NCI-H2196 (cell line): ENCODE measurements at regions not wholly inside any gene's neighbourhood (a gene's known extent, or its start where the extent isn't known, plus 50 kb on each side); places are given as distances from the start of the nearest gene placed in this dataset.

Source experiments
- DNase-seq: peaks from one replicate; lab custom pipeline; 2025; ENCODE audit not compliant: unreplicated experiment; lab: John Stamatoyannopoulos, UW

DNA sequence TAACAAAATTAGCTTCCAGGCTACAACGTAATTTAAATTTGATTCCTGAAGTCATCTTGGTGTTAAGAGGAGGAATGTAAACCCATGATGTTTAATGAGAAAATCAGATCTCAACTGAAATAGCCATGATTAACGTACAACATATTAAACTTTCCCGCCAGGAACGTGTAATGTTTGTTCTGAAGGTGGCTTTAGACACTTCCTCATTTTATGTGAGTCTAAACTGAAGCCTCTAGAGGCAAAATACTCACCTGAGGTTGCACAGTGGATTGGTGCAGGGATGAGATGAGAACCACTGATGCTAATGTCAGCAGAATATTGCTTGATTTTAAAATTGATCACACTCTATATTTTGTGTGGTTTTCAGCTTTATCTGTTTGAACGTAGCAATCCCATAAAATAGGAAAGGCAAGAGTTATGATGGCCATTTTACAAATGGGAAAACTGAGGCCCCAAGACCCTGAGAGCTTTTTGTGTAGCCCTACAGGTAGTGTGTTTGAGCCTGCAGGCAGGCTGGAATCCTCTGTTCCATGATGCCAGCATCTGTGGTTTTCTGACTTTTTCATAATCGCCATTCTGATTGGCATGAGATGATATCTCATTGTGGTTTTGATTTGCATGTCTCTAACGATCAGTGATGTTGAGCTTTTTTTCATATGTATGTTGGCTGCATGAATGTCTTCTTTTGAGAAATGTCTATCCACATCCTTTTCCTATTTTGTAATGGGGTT lies 243.7 kb upstream of the BMPER start:
- DNase-seq, result no peak

DNA sequence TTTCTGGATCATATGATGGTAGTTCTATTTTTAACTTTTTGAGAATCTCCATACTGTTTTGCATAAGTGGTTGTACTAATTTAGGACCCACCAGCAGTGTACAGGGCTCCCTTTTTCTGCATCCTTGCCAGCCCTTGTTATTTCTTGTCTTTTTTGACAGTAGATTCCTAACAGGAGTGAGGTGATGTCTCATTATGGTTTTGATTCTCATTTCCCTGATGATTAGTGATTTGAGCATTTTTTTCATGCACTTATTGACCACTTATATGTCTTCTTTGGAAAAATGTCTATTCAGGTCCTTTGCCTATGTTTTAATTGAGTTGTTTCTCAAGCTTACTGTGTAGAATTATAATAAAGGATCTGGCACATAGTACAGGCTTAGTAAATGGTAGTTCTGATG lies 238.8 kb upstream of the BMPER start:
- DNase-seq, result no peak

DNA sequence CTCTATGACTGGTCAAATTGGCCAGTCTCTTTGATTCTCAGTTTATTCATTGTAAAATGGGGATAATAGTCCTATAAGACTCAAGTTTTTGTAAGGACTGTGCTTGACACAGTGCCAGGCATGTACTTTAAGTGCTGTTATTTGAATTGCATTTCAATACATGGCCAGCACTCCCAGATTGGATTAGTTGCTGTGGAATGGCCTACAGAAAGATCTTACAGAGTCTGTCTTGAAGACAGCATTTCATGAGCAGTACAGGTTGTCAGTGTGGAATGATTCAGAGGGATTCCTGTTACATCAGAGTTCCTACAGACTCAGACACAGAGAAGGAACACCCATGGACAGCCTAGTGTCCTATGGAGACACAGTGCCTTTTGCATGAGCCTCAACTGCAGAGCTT lies 238.1 kb upstream of the BMPER start:
- no peak for DNase-seq

GRCh38 chr7:33669251-33669670 lies 236.1 kb upstream of the BMPER start:
- DNase-seq, result peak; percentile 30

- DNase-seq, result no peak
These were observed 233.6 kb upstream of the BMPER start for GRCh38 chr7:33671531-33672262.

DNA sequence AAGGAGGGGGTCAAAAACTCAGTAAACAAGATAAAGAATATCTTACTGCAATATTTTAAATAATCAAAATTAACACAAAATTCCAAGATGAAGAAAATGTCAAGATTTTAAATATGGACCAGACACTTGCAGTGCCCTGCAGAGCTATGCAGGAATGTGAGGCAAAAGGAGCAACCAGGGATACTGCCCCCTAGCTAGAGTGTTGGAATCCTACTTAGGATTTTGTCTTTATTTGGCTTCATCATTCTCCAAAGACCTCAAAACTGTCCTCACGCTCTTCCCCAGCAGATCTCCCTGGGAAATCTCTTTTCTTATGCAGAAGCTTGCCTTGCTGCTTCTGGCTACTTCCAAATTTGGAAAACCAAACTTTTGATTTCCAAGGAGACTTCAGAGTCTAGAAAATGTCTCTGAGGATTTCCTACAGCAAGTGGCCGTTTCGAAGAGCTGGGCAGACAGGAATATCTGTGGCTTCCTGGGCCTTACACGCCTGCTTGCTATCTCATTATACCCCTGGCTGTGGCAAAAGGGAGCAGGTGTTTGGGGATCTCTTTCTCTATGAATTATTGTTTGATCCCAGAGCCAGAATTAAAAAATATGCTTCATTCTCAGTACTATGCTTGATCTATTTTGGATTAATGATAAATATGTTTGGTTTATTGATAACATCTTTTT lies 232.2 kb upstream of the BMPER start:
- DNase-seq, result no peak

DNA sequence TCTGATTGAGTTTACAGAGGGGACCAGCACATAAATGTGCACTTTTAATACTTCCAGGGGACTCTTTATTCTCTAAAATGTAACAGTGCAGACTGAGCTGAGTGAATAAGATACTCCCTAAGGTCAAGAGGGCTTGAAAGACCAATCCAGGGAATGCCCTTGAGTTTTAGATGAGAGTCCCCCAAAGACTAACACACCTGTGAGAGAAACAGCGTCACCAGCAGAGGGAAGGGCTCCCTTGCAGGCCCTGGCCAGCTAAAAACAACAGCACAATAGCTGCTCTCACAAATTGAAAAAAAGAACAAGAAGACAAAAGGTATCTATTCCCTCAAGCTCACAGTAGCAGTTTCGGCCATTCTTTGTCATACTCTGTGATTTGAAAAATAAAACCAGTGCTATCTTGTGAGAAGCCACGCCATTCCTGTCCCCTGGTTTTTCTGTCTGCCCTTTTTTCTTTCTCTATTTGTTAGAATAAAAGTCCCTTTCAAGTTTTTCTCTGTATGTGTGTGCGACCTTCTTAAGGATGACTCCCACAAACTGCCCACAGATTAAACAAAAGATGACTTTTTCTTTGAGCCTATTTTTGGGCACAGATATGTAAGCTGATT lies 230.4 kb upstream of the BMPER start:
- DNase-seq, result no peak

DNA sequence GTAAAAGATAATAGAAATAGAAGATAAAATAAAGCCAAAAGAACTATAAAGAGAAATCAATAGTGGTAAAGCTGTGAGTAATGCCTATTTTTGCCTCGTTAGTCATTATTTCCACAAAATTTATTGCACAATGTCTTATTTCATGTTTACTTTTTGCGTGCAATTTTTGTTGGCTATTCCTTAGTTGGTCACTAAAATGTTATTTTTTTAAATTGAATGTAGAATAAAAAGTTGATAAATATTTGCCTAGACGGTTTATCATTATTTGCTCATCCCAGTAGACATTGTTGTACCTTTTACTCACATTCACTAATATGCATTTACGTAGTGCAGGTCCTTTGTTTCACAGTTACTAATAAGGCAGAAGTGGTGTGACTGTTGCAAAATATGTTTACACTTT lies 227.8 kb upstream of the BMPER start:
- DNase-seq, result no peak

GRCh38 chr7:33678569-33679335 lies 226.6 kb upstream of the BMPER start:
- DNase-seq, result no peak

DNA sequence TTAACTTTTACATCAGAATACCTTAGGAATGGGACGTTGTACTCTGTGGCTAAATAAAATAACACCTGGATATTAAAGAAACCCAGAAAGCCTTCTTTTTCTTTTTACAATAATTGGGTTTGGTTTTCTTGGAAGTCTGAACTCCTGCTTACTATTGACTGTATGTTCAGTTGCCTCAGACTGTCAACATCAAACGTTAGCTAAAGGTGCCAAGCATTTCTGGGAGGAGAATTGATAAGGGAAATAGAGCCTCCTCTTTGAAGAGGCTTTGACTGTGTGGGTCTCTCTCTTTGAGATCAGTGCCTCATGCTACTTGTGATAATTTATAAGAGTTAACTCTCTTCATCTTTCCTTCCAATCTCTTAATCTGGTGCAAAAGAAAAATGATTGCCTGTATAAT lies 224.7 kb upstream of the BMPER start:
- no peak for DNase-seq

- DNase-seq, result no peak
These were observed 219.8 kb upstream of the BMPER start for GRCh38 chr7:33685503-33685902.

- DNase-seq, result no peak
These were observed 219.2 kb upstream of the BMPER start for GRCh38 chr7:33685981-33686683.

DNA sequence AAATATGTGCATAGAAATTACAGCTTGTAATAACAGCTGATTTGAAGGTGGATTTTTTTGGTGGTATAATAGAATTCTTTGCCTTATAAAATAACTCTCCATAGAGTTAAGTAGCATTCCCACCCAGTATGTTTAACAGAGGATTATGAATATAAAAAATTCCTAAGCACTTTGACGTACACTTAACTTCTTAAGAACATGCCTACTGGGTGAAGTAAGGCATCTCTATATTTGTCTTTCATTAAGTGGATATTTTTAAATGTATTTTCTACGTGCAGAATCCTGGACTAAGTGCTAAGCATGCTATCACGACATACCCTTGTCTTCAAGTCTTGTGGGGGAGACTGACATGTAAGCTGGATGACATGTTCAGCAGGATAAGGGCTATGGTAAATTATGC lies 217.7 kb upstream of the BMPER start:
- no peak for DNase-seq

DNA sequence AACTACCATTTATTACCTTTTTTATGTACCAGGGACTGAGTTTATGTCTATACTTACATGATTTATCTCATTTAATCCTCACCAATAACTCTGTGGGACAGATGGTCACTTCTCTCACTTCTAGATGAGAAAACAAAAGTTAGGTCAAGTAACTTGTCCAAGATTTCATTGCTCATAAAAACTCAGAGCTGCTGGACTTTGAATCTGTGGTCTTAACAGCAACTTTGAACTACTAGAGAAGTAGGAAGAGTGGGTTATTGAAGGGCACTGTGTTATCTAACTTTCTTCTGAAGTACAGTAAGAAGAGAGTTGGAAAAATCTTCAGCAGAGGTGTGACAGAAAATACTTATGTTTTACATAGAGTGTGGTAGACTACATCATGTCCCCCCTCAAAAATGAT lies 214.2 kb upstream of the BMPER start:
- no peak for DNase-seq

DNA sequence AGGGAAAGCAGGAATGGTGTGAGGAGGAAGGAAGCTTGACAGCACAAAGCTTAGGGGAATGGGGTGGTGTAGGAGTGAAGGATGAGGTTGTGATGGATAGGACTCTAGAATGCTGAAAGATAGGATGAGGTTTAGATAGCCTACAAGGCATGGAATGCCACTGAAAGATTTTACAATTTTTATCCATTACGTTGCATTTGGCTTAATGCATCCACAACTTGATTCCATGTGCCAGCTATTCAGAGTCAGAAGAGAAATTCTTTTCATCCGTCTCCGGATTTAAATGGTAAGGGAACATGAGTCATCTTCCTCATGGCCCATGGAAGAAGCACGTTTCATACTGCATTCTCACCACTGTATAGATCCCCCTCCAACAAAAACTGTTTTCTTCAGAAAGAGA lies 212.4 kb upstream of the BMPER start:
- DNase-seq, result no peak

- no peak for DNase-seq
These were observed 211.3 kb upstream of the BMPER start for GRCh38 chr7:33694006-33694405.

- no peak for DNase-seq
These were observed 207.7 kb upstream of the BMPER start for GRCh38 chr7:33697616-33698015.

GRCh38 chr7:33698041-33698440 lies 207.3 kb upstream of the BMPER start:
- no peak for DNase-seq

- DNase-seq, result no peak
These were observed 206.6 kb upstream of the BMPER start for GRCh38 chr7:33698692-33699128.
